K562 (cell line): ENCODE measurements at regions not wholly inside any gene's neighbourhood (a gene's known extent, or its start where the extent isn't known, plus 50 kb on each side); places are given as distances from the start of the nearest gene placed in this dataset.

ENCODE experiments used
- KDM2B ChIP-seq: fragments of 250-450 bp; sonication (Bioruptor Pico); IDR thresholded peaks from 2 replicates; pipeline ENCODE4 v1.8.0; 2021; ENCODE audit warnings: mild to moderate bottlenecking, moderate library complexity
- SPI1 ChIP-seq: IDR thresholded peaks from 2 replicates; pipeline ENCODE4 v1.6.1; 2011; ENCODE audit warnings: low read depth, low read length, control low read depth, borderline replicate concordance
- ZNF232 ChIP-seq: sonication (generic); formaldehyde crosslinking; IDR thresholded peaks from 2 replicates; pipeline ENCODE4 v1.8.0; 2022; ENCODE audit warnings: mild to moderate bottlenecking, missing genetic modification reagents
- ZNF57 ChIP-seq: fragments of 450-650 bp; formaldehyde crosslinking; IDR thresholded peaks from 2 replicates; pipeline ENCODE4 v1.4.0; 2020; ENCODE audit warnings: mild to moderate bottlenecking, moderate library complexity
- TF ChIP-seq, protein P1 (sequence below): fragments of 450-650 bp; IDR thresholded peaks from 2 replicates; pipeline ENCODE4 v1.6.1; 2016; ENCODE audit warnings: low read depth

DNA sequence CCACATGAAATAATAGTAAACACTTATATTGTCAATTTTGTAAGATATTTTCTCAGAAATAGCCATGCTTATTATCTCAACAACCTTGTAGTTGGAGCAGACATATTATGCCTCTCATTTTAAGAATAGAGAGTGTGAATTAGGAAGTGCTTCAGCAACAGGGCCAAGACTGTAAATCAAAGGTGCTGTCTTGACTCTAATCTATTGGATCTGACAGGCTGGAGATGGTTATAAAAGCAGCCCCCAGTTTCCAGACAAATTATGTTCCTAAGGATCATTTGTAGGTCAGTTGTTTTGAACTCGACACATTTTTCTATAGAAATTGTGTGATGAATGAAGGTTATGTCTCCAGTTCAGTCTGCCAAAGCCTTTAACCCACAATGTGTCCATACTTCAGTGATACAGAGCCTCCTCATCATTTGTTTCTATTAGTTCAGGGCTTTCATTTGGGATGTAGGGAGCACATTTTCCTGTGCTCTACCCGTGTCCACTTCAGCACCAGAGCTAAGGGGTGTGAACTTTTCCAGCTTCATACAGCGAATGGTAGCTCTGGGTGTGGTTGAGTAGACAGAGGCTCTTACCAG, 284.8 kb upstream of the FBXO33 start (continued):
- TF ChIP-seq, protein P1, sequence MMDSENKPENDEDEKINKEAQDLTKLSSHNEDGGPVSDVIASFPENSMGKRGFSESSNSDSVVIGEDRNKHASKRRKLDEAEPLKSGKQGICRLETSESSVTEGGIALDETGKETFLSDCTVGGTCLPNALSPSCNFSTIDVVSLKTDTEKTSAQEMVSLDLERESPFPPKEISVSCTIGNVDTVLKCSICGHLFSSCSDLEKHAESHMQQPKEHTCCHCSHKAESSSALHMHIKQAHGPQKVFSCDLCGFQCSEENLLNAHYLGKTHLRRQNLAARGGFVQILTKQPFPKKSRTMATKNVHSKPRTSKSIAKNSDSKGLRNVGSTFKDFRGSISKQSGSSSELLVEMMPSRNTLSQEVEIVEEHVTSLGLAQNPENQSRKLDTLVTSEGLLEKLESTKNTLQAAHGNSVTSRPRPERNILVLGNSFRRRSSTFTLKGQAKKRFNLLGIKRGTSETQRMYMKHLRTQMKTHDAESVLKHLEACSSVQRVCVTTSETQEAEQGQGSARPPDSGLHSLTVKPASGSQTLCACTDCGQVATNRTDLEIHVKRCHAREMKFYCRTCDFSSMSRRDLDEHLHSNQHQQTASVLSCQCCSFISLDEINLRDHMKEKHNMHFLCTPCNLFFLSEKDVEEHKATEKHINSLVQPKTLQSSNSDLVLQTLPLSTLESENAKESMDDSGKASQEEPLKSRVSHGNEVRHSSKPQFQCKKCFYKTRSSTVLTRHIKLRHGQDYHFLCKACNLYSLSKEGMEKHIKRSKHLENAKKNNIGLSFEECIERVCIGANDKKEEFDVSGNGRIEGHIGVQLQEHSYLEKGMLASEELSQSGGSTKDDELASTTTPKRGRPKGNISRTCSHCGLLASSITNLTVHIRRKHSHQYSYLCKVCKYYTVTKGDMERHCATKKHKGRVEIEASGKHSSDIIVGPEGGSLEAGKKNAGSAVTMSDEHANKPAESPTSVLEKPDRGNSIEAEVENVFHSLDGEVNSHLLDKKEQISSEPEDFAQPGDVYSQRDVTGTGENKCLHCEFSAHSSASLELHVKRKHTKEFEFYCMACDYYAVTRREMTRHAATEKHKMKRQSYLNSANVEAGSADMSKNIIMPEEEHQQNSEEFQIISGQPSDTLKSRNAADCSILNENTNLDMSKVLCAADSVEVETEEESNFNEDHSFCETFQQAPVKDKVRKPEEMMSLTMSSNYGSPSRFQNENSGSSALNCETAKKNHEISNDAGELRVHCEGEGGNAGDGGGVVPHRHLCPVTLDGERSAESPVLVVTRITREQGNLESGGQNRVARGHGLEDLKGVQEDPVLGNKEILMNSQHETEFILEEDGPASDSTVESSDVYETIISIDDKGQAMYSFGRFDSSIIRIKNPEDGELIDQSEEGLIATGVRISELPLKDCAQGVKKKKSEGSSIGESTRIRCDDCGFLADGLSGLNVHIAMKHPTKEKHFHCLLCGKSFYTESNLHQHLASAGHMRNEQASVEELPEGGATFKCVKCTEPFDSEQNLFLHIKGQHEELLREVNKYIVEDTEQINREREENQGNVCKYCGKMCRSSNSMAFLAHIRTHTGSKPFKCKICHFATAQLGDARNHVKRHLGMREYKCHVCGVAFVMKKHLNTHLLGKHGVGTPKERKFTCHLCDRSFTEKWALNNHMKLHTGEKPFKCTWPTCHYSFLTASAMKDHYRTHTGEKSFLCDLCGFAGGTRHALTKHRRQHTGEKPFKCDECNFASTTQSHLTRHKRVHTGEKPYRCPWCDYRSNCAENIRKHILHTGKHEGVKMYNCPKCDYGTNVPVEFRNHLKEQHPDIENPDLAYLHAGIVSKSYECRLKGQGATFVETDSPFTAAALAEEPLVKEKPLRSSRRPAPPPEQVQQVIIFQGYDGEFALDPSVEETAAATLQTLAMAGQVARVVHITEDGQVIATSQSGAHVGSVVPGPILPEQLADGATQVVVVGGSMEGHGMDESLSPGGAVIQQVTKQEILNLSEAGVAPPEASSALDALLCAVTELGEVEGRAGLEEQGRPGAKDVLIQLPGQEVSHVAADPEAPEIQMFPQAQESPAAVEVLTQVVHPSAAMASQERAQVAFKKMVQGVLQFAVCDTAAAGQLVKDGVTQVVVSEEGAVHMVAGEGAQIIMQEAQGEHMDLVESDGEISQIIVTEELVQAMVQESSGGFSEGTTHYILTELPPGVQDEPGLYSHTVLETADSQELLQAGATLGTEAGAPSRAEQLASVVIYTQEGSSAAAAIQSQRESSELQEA: no peak
- TF ChIP-seq KDM2B (no peak), ZNF57 (CRISPR knock-in tag) (no peak), ZNF232 (CRISPR knock-in tag) (no peak), SPI1 (no peak)
- TF ChIP-seq, all 486 proteins: peak for 0
